HG03039 (cell line): ENCODE measurements at regions not wholly inside any gene's neighbourhood (a gene's known extent, or its start where the extent isn't known, plus 50 kb on each side); places are given as distances from the start of the nearest gene placed in this dataset.

Experiments
- ATAC-seq: cut with Tn5 transposase; IDR thresholded peaks from one replicate; pipeline ENCODE4 v1.9.1; 2021; ENCODE audit warnings: mild to moderate bottlenecking, moderate library complexity; ENCODE audit not compliant: unreplicated experiment

- ATAC-seq: no peak
Measured at GRCh38 chr21:24290151-24290833, 1317.0 kb downstream of the MRPL39 start.

GRCh38 chr21:24289539-24289938 lies 1317.7 kb downstream of the MRPL39 start:
- ATAC-seq: no peak

- no peak for ATAC-seq
Measured at GRCh38 chr21:24280596-24280995, 1326.7 kb downstream of the MRPL39 start.

GRCh38 chr21:24278711-24279110 lies 1328.6 kb downstream of the MRPL39 start:
- no peak for ATAC-seq

GRCh38 chr21:24276204-24276603 lies 1331.1 kb downstream of the MRPL39 start:
- ATAC-seq: no peak

GRCh38 chr21:24275616-24276015 lies 1331.7 kb downstream of the MRPL39 start:
- no peak for ATAC-seq

GRCh38 chr21:24272521-24272938 lies 1334.8 kb downstream of the MRPL39 start:
- no peak for ATAC-seq

- no peak for ATAC-seq
Measured at GRCh38 chr21:24265987-24266386, 1341.3 kb downstream of the MRPL39 start.

GRCh38 chr21:24260751-24261150 lies 1346.5 kb downstream of the MRPL39 start:
- ATAC-seq: no peak

- ATAC-seq: no peak
Measured at GRCh38 chr21:24259241-24259640, 1348.0 kb downstream of the MRPL39 start.

GRCh38 chr21:24255591-24255990 lies 1351.7 kb downstream of the MRPL39 start:
- no peak for ATAC-seq

- ATAC-seq: no peak
Measured at GRCh38 chr21:24225431-24225830, 1381.8 kb downstream of the MRPL39 start.

GRCh38 chr21:24224422-24224821 lies 1382.9 kb downstream of the MRPL39 start:
- ATAC-seq: no peak

- ATAC-seq: no peak
Measured at GRCh38 chr21:24223624-24224023, 1383.7 kb downstream of the MRPL39 start.

- ATAC-seq: no peak
Measured at GRCh38 chr21:24222676-24223075, 1384.6 kb downstream of the MRPL39 start.

GRCh38 chr21:24220446-24220845 lies 1386.8 kb downstream of the MRPL39 start:
- ATAC-seq: no peak

GRCh38 chr21:24217151-24217550 lies 1390.1 kb downstream of the MRPL39 start:
- ATAC-seq: no peak

- no peak for ATAC-seq
Measured at GRCh38 chr21:24210130-24210529, 1397.2 kb downstream of the MRPL39 start.

GRCh38 chr21:24208562-24209260 lies 1398.6 kb downstream of the MRPL39 start:
- ATAC-seq: no peak

GRCh38 chr21:24205319-24205718 lies 1402.0 kb downstream of the MRPL39 start:
- no peak for ATAC-seq

- ATAC-seq: no peak
Measured at GRCh38 chr21:24204641-24205040, 1402.6 kb downstream of the MRPL39 start.

- ATAC-seq: no peak
Measured at GRCh38 chr21:24200052-24200451, 1407.2 kb downstream of the MRPL39 start.

- ATAC-seq: no peak
Measured at GRCh38 chr21:24197923-24198322, 1409.4 kb downstream of the MRPL39 start.
